HG03108 (cell line): ENCODE measurements at regions not wholly inside any gene's neighbourhood (a gene's known extent, or its start where the extent isn't known, plus 50 kb on each side); places are given as distances from the start of the nearest gene placed in this dataset.

Experiments
- ATAC-seq: cut with Tn5 transposase; IDR thresholded peaks from one replicate; pipeline ENCODE4 v1.9.1; 2021; ENCODE audit warnings: moderate library complexity; ENCODE audit not compliant: unreplicated experiment

- no peak for ATAC-seq
Observed at GRCh38 chr2:236795169-236795860, 225.7 kb downstream of the ACKR3 start.

- no peak for ATAC-seq
Observed at GRCh38 chr2:236795861-236796219, 226.2 kb downstream of the ACKR3 start.

- ATAC-seq: no peak
Observed at GRCh38 chr2:236796236-236796635, 226.6 kb downstream of the ACKR3 start.

- no peak for ATAC-seq
Observed at GRCh38 chr2:236797411-236797810, 227.8 kb downstream of the ACKR3 start.

GRCh38 chr2:236798491-236798890, 228.9 kb downstream of the ACKR3 start:
- ATAC-seq: no peak

GRCh38 chr2:236799391-236800026, 229.9 kb downstream of the ACKR3 start:
- no peak for ATAC-seq

GRCh38 chr2:236802862-236803261, 233.2 kb downstream of the ACKR3 start:
- ATAC-seq: no peak

GRCh38 chr2:236803621-236804020, 234.0 kb downstream of the ACKR3 start:
- no peak for ATAC-seq

- no peak for ATAC-seq
Observed at GRCh38 chr2:236805800-236806531, 236.3 kb downstream of the ACKR3 start.

GRCh38 chr2:236809716-236810115, 240.1 kb downstream of the ACKR3 start:
- ATAC-seq: no peak

GRCh38 chr2:236811062-236811656, 241.5 kb downstream of the ACKR3 start:
- ATAC-seq: no peak

- ATAC-seq: no peak
Observed at GRCh38 chr2:236813766-236814165, 244.1 kb downstream of the ACKR3 start.

- no peak for ATAC-seq
Observed at GRCh38 chr2:236814593-236814992, 245.0 kb downstream of the ACKR3 start.

GRCh38 chr2:236815746-236816145, 246.1 kb downstream of the ACKR3 start:
- no peak for ATAC-seq

- ATAC-seq: no peak
Observed at GRCh38 chr2:236816197-236817170, 246.9 kb downstream of the ACKR3 start.

GRCh38 chr2:236818281-236819045, 248.8 kb downstream of the ACKR3 start:
- ATAC-seq: no peak

- no peak for ATAC-seq
Observed at GRCh38 chr2:236819275-236820002, 249.8 kb downstream of the ACKR3 start.

- no peak for ATAC-seq
Observed at GRCh38 chr2:236820763-236821344, 251.2 kb downstream of the ACKR3 start.
